Mucosa of stomach (tissue), 1 donor: ENCODE measurements at regions not wholly inside any gene's neighbourhood (a gene's known extent, or its start where the extent isn't known, plus 50 kb on each side); places are given as distances from the start of the nearest gene placed in this dataset.
"Not testable (repeated sequence)": the region's sequence is repeated elsewhere in the genome, so short reads cannot be mapped to it uniquely, and the experiment has no call there.

Source experiments
- H3K27me3 ChIP-seq: one replicate; pipeline ENCODE4 v1.7.0; 2013; ENCODE audit warnings: mild to moderate bottlenecking, low read length; ENCODE audit not compliant: control insufficient read depth, insufficient read depth
- H3K36me3 ChIP-seq: one replicate; pipeline ENCODE4 v1.7.0; 2013; ENCODE audit warnings: low read length; ENCODE audit not compliant: control insufficient read depth, insufficient read depth
- H3K4me1 ChIP-seq: one replicate; pipeline ENCODE4 v1.7.0; 2013; ENCODE audit warnings: mild to moderate bottlenecking, low read length; ENCODE audit not compliant: control insufficient read depth, insufficient read depth
- H3K4me3 ChIP-seq: one replicate; pipeline ENCODE4 v1.7.0; 2013; ENCODE audit warnings: low read length
- H3K9ac ChIP-seq: one replicate; pipeline ENCODE4 v1.7.0; 2013; ENCODE audit warnings: mild to moderate bottlenecking, low read length, moderate library complexity
- H3K9me3 ChIP-seq: one replicate; pipeline ENCODE4 v1.7.0; 2013; ENCODE audit warnings: mild to moderate bottlenecking, low read length, moderate library complexity; ENCODE audit not compliant: control insufficient read depth
- donor health status: Pancreatic carcinoma.

GRCh38 chr2:144004742-144005141 lies 515.2 kb downstream of the ZEB2 start:
- no peaks in the 10 kb centered on the region for H3K4me1 ChIP-seq
- no peak overlapping the region for H3K9ac ChIP-seq
- H3K27me3 ChIP-seq: no peaks in the 10 kb centered on the region
- H3K4me3 ChIP-seq: no peak overlapping the region
- H3K9me3 ChIP-seq: no peaks in the 10 kb centered on the region
- no peaks in the 10 kb centered on the region for H3K36me3 ChIP-seq

DNA sequence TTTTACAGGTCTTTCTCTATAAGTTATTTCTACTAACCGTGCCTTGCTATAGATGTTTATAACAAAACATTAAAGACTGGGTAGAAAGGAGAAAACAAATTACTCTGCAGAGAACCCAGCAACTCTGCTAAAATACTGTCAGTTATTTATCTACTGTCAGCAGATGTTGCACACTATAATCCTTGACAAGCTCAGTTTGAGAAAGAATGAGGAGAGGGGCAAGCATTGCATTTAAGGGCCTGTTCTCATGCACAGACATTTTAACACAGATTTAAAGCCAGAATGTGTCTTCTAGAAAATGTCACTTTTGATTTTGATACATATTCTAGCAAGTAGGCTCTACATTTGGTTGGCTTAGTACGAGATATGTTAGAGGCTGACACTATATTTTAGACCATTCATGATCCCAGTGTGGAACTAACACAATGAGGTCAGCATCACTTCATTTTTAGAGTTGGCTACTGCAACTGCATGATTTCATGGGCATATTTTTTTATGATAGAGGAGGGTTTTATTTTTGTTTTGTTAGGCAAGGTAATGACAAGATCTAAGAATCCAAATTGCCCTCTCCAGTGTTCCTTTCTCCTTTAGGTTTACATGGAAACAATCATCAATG lies 516.4 kb downstream of the ZEB2 start:
- H3K36me3 ChIP-seq: no peaks in the 10 kb centered on the region
- H3K4me1 ChIP-seq: no peaks in the 10 kb centered on the region
- H3K27me3 ChIP-seq: no peaks in the 10 kb centered on the region
- no peak overlapping the region for H3K4me3 ChIP-seq
- no peaks in the 10 kb centered on the region for H3K9me3 ChIP-seq
- no peak overlapping the region for H3K9ac ChIP-seq

- Histone ChIP-seq H3K9me3 (no peaks in the 10 kb centered on the region), H3K4me3 (no peak overlapping the region), H3K36me3 (no peaks in the 10 kb centered on the region), H3K9ac (no peak overlapping the region), H3K4me1 (no peaks in the 10 kb centered on the region), H3K27me3 (no peaks in the 10 kb centered on the region)
These were observed 522.9 kb downstream of the ZEB2 start for GRCh38 chr2:143996974-143997373.

GRCh38 chr2:143994961-143995360 lies 525.0 kb downstream of the ZEB2 start:
- Histone ChIP-seq H3K4me1 (no peaks in the 10 kb centered on the region), H3K9me3 (no peaks in the 10 kb centered on the region), H3K36me3 (no peaks in the 10 kb centered on the region), H3K27me3 (no peaks in the 10 kb centered on the region), H3K9ac (no peak overlapping the region), H3K4me3 (no peak overlapping the region)

- H3K9ac ChIP-seq, H3K9me3 ChIP-seq, H3K4me1 ChIP-seq, H3K27me3 ChIP-seq, H3K4me3 ChIP-seq, H3K36me3 ChIP-seq: not testable (repeated sequence)
These were observed 528.3 kb downstream of the ZEB2 start for GRCh38 chr2:143991596-143991995.

GRCh38 chr2:143988082-143988481 lies 531.8 kb downstream of the ZEB2 start:
- Histone ChIP-seq H3K4me1 (no peaks in the 10 kb centered on the region), H3K4me3 (no peak overlapping the region), H3K27me3 (no peaks in the 10 kb centered on the region), H3K9me3 (no peaks in the 10 kb centered on the region), H3K36me3 (no peaks in the 10 kb centered on the region), H3K9ac (no peak overlapping the region)

DNA sequence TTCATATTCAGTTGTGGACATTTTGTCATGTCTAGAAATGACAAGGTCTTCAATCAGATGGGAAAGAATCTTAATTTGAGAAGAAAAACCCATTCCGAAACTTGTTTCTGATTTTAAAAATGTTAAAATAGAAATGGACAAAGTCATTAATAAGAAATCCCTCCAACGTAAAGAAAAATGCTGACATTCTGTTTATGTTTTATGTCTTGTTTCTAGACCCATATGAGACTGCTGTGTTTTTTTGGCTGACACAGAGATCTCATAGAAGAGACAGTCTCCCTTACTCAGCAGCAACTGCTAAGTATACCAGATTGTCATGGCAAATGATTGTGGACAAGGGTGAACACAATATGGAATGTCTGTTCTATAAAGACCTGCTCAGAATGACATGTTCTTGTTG lies 538.5 kb downstream of the ZEB2 start:
- H3K4me1 ChIP-seq: no peaks in the 10 kb centered on the region
- H3K27me3 ChIP-seq: no peaks in the 10 kb centered on the region
- H3K9ac ChIP-seq: no peak overlapping the region
- no peak overlapping the region for H3K4me3 ChIP-seq
- H3K9me3 ChIP-seq: no peaks in the 10 kb centered on the region
- H3K36me3 ChIP-seq: no peaks in the 10 kb centered on the region

DNA sequence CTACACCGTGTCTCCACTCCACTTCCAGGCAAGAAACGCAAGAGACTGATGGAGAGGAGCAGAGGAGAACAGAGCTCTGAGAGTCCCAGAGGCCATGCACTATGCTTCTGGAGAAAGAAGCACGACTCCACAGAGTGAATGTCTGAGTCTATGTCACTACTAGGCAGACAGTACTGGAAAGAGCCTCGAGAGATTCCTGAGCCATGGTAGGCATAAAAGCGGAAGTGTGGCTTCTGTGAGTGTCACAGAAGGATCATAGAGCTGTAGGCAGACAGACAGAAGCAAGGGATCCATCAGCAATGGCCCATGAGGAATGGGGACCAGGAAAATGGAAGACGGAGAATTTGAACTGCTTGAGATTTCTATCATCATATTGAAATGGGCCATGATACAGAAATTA lies 542.6 kb downstream of the ZEB2 start:
- Histone ChIP-seq H3K9ac (no peak overlapping the region), H3K27me3 (no peaks in the 10 kb centered on the region), H3K36me3 (no peaks in the 10 kb centered on the region), H3K4me3 (no peak overlapping the region), H3K9me3 (no peaks in the 10 kb centered on the region), H3K4me1 (no peaks in the 10 kb centered on the region)

DNA sequence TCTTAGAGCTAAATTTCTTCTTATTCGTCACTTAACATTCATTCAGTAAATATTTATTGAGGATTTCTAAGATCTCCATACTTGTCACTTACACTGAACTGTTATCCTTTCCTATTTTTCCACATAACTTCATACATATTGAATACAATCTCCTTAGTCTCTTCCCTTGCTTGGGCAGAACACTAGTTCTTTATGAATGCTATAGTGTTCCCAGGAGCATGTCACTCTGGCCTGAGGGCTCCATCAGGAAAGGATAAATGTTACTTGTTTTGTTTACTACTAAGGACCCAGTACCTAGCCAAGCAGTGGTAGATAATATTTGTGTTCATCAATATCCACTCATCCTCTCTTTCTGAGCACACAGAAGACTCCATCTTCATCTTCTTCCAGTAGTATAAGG lies 544.7 kb downstream of the ZEB2 start:
- H3K36me3 ChIP-seq: no peaks in the 10 kb centered on the region
- no peaks in the 10 kb centered on the region for H3K9me3 ChIP-seq
- H3K4me3 ChIP-seq: no peak overlapping the region
- no peaks in the 10 kb centered on the region for H3K27me3 ChIP-seq
- H3K9ac ChIP-seq: no peak overlapping the region
- H3K4me1 ChIP-seq: no peaks in the 10 kb centered on the region

DNA sequence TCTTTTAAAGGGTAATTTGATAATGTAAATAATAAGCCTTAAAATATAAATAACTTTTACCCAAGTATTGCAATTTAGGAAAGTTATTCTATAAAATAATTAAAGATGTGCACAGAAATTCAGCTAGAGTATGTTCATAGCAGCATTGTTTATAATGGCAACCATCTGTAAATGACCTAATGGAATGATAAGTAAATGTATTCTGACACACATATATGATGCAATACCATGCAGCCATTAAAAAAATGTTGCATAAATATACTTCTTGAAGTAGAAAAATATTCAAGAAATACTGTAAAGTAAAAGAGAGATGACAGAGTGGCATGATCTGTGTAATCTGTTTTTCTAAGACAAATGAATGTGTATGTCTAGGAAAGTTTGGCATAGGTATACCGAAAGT lies 545.7 kb downstream of the ZEB2 start:
- H3K9ac ChIP-seq: no peak overlapping the region
- no peaks in the 10 kb centered on the region for H3K4me1 ChIP-seq
- no peaks in the 10 kb centered on the region for H3K27me3 ChIP-seq
- H3K9me3 ChIP-seq: no peaks in the 10 kb centered on the region
- no peak overlapping the region for H3K4me3 ChIP-seq
- no peaks in the 10 kb centered on the region for H3K36me3 ChIP-seq

GRCh38 chr2:143968860-143969259 lies 551.1 kb downstream of the ZEB2 start:
- H3K9ac ChIP-seq: no peak overlapping the region
- no peak overlapping the region for H3K4me3 ChIP-seq
- H3K4me1 ChIP-seq: no peaks in the 10 kb centered on the region
- H3K9me3 ChIP-seq: no peaks in the 10 kb centered on the region
- no peaks in the 10 kb centered on the region for H3K27me3 ChIP-seq
- no peaks in the 10 kb centered on the region for H3K36me3 ChIP-seq

GRCh38 chr2:143968360-143968759 lies 551.6 kb downstream of the ZEB2 start:
- Histone ChIP-seq H3K9ac (no peak overlapping the region), H3K4me3 (no peak overlapping the region), H3K36me3 (no peaks in the 10 kb centered on the region), H3K4me1 (no peaks in the 10 kb centered on the region), H3K9me3 (no peaks in the 10 kb centered on the region), H3K27me3 (no peaks in the 10 kb centered on the region)

GRCh38 chr2:143965493-143966164 lies 554.3 kb downstream of the ZEB2 start:
- Histone ChIP-seq H3K9me3 (no peaks in the 10 kb centered on the region), H3K27me3 (no peaks in the 10 kb centered on the region), H3K4me3 (no peak overlapping the region), H3K4me1 (no peaks in the 10 kb centered on the region), H3K36me3 (no peaks in the 10 kb centered on the region), H3K9ac (no peak overlapping the region)
